MCF 10A (cell line): ENCODE measurements at regions not wholly inside any gene's neighbourhood (a gene's known extent, or its start where the extent isn't known, plus 50 kb on each side); places are given as distances from the start of the nearest gene placed in this dataset.

Experiments used
- BruUV-seq: library from RNA; stranded (reverse); fragments of 400-500 nt; replicated peaks from 2 replicates; lab custom pipeline; 2021; lab: Mats Ljungman, UMichigan
- CTCF ChIA-PET: fragments of 300-600 bp; sonication (Branson Sonifier 250); formaldehyde crosslinking; extraction: SDS; loops from one replicate; lab custom pipeline; 2021; ENCODE audit warnings: antibody characterized with exemption, inconsistent platforms; lab: Yijun Ruan, JAX
- POLR2A ChIA-PET: fragments of 300-600, 350-650 bp; sonication (Branson Sonifier 250); formaldehyde crosslinking; extraction: SDS; loops from one replicate; lab custom pipeline; 2020; ENCODE audit warnings: antibody characterized with exemption, inconsistent platforms; lab: Yijun Ruan, JAX
- DNase-seq: peaks from one replicate; pipeline ENCODE4 v3.0.0-alpha.2; 2018; ENCODE audit not compliant: unreplicated experiment
- H3K27ac Mint-ChIP-seq: one replicate; pipeline ENCODE4 v1.8.0; 2022; ENCODE audit warnings: mild to moderate bottlenecking, low read depth, mixed read lengths; ENCODE audit not compliant: unreplicated experiment
- H3K27me3 Mint-ChIP-seq: one replicate; pipeline ENCODE4 v1.8.0; 2022; ENCODE audit warnings: mixed read lengths; ENCODE audit not compliant: insufficient read depth, unreplicated experiment
- H3K36me3 Mint-ChIP-seq: one replicate; pipeline ENCODE4 v1.8.0; 2022; ENCODE audit warnings: mild to moderate bottlenecking, moderate library complexity, mixed read lengths; ENCODE audit not compliant: insufficient read depth, unreplicated experiment
- H3K4me1 Mint-ChIP-seq: one replicate; pipeline ENCODE4 v1.8.0; 2022; ENCODE audit warnings: mixed read lengths; ENCODE audit not compliant: insufficient read depth, unreplicated experiment
- H3K4me3 Mint-ChIP-seq: one replicate; pipeline ENCODE4 v1.8.0; 2022; ENCODE audit warnings: mild to moderate bottlenecking, moderate library complexity, mixed read lengths; ENCODE audit not compliant: unreplicated experiment
- H3K9me3 Mint-ChIP-seq: one replicate; pipeline ENCODE4 v1.8.0; 2022; ENCODE audit warnings: mixed read lengths; ENCODE audit not compliant: unreplicated experiment
- intact Hi-C: fragments of 100-400 bp; cut with micrococcal nuclease; formaldehyde crosslinking; loops from 2 replicates; pipeline ENCODE4 v1.14.1; 2022
- TF ChIP-seq, protein P1 (sequence below): fragments of 200-600 bp; IDR thresholded peaks from one replicate; pipeline ENCODE4 v1.8.0; 2022; ENCODE audit warnings: antibody characterized with exemption, mild to moderate bottlenecking; ENCODE audit not compliant: unreplicated experiment

GRCh38 chr2:59850554-59850953 lies 702.9 kb downstream of the BCL11A start:
- intact Hi-C loops, result no loop called here
- Mint-ChIP-seq H3K27ac (no peak overlapping the region), H3K4me1 (no peaks in the 10 kb centered on the region), H3K36me3 (no peaks in the 10 kb centered on the region), H3K9me3 (peaks cover 7% of the 10 kb centered on the region), H3K27me3 (no peaks in the 10 kb centered on the region), H3K4me3 (no peak overlapping the region)
- POLR2A ChIA-PET, result interaction anchor here (0.7 kb wide), 1 partner anchor 195 kb away, joined by 3 read pairs; no protein-coding TSS in a partner anchor
- BruUV-seq, result no TSS peak
- TF ChIP-seq, protein P1, sequence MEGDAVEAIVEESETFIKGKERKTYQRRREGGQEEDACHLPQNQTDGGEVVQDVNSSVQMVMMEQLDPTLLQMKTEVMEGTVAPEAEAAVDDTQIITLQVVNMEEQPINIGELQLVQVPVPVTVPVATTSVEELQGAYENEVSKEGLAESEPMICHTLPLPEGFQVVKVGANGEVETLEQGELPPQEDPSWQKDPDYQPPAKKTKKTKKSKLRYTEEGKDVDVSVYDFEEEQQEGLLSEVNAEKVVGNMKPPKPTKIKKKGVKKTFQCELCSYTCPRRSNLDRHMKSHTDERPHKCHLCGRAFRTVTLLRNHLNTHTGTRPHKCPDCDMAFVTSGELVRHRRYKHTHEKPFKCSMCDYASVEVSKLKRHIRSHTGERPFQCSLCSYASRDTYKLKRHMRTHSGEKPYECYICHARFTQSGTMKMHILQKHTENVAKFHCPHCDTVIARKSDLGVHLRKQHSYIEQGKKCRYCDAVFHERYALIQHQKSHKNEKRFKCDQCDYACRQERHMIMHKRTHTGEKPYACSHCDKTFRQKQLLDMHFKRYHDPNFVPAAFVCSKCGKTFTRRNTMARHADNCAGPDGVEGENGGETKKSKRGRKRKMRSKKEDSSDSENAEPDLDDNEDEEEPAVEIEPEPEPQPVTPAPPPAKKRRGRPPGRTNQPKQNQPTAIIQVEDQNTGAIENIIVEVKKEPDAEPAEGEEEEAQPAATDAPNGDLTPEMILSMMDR, result no peak
- no peak for DNase-seq
- CTCF ChIA-PET, result interaction anchor here (0.6 to 0.9 kb wide), 4 partner anchors 106 to 1322 kb away, joined by 3 to 10 read pairs (median 3); no protein-coding TSS in a partner anchor

GRCh38 chr2:59833941-59834340 lies 719.5 kb downstream of the BCL11A start:
- H3K36me3 Mint-ChIP-seq, result no peaks in the 10 kb centered on the region
- no peak for DNase-seq
- ChIA-PET CTCF (no interaction called here), POLR2A (no interaction called here)
- TF ChIP-seq, protein P1, result no peak
- H3K4me3 Mint-ChIP-seq, result no peak overlapping the region
- H3K9me3 Mint-ChIP-seq, result no peaks in the 10 kb centered on the region
- intact Hi-C loops, result no loop called here
- H3K27me3 Mint-ChIP-seq, result no peaks in the 10 kb centered on the region
- H3K4me1 Mint-ChIP-seq, result no peaks in the 10 kb centered on the region
- no peak overlapping the region for H3K27ac Mint-ChIP-seq
- BruUV-seq, result no TSS peak

- ChIA-PET POLR2A (interaction anchor here (0.6 to 0.7 kb wide), 2 partner anchors 385 to 1060 kb away, joined by 3 read pairs; no protein-coding TSS in a partner anchor), CTCF (no interaction called here)
- DNase-seq, result no peak
- H3K9me3 Mint-ChIP-seq, result no peaks in the 10 kb centered on the region
- intact Hi-C loops, result no loop called here
- TF ChIP-seq, protein P1, result no peak
- H3K36me3 Mint-ChIP-seq, result no peaks in the 10 kb centered on the region
- H3K4me3 Mint-ChIP-seq, result no peak overlapping the region
- no peak overlapping the region for H3K27ac Mint-ChIP-seq
- no peaks in the 10 kb centered on the region for H3K4me1 Mint-ChIP-seq
- no peaks in the 10 kb centered on the region for H3K27me3 Mint-ChIP-seq
- BruUV-seq, result no TSS peak
Measured at GRCh38 chr2:59830601-59831000, 722.9 kb downstream of the BCL11A start.

DNA sequence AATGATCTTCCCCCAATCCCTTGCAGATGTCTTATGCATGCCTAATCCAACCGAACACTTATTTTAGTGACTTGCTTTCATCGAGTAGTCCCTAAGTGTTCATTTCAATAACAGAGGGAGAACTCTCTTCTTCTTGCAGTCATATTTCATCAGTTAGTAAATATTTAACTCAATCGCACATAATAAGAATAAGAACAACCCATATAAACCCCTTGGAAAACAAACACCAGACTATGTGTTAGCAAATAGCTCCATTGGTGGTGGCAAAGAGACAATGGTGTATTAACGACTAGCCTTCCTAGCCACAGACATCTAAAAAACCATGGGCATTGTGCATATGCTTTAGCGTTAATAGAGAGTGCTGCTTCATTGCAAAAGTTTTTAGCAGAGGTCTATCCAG lies 725.8 kb downstream of the BCL11A start:
- intact Hi-C loops, result no loop called here
- no peaks in the 10 kb centered on the region for H3K9me3 Mint-ChIP-seq
- no peaks in the 10 kb centered on the region for H3K4me1 Mint-ChIP-seq
- TF ChIP-seq, protein P1, result no peak
- POLR2A ChIA-PET, result no interaction called here
- no peak overlapping the region for H3K4me3 Mint-ChIP-seq
- DNase-seq, result no peak
- CTCF ChIA-PET, result interaction anchor here (1.2 kb wide), 1 partner anchor 12 kb away, joined by 3 read pairs; no protein-coding TSS in a partner anchor
- no peak overlapping the region for H3K27ac Mint-ChIP-seq
- no peaks in the 10 kb centered on the region for H3K36me3 Mint-ChIP-seq
- no peaks in the 10 kb centered on the region for H3K27me3 Mint-ChIP-seq
- BruUV-seq, result no TSS peak
